C4-2B (cell line): ENCODE measurements at regions not wholly inside any gene's neighbourhood (a gene's known extent, or its start where the extent isn't known, plus 50 kb on each side); places are given as distances from the start of the nearest gene placed in this dataset.

Experiments
- ZFX ChIP-seq: fragments of 450-650 bp; IDR thresholded peaks from 2 replicates; pipeline ENCODE4 v1.6.1; 2017
- TF ChIP-seq, protein P1 (sequence below): fragments of 450-650 bp; conservative IDR thresholded peaks from 2 replicates; pipeline ENCODE4 v1.5.1; 2017; ENCODE audit warnings: mild to moderate bottlenecking

DNA sequence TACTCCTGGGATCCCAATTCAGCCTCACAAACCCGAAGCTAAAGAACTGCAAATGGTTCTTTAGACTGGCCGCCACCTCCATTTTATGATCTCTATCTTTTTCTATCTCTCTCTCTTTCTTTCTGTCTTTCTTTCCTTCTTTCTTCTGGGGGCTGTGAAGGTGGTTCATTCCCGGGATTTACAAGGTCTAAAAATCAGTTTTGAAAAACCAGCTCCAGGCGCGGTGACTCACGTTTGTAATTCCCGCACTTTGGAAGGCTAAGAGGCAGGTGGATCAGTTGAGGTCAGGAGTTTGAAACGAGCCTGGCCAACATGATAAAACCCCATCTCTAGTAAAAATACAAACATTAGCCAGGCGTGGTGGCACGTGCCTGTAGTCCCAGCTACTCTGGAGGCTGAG lies 67.2 kb upstream of the VASH1 start:
- TF ChIP-seq, protein P1, sequence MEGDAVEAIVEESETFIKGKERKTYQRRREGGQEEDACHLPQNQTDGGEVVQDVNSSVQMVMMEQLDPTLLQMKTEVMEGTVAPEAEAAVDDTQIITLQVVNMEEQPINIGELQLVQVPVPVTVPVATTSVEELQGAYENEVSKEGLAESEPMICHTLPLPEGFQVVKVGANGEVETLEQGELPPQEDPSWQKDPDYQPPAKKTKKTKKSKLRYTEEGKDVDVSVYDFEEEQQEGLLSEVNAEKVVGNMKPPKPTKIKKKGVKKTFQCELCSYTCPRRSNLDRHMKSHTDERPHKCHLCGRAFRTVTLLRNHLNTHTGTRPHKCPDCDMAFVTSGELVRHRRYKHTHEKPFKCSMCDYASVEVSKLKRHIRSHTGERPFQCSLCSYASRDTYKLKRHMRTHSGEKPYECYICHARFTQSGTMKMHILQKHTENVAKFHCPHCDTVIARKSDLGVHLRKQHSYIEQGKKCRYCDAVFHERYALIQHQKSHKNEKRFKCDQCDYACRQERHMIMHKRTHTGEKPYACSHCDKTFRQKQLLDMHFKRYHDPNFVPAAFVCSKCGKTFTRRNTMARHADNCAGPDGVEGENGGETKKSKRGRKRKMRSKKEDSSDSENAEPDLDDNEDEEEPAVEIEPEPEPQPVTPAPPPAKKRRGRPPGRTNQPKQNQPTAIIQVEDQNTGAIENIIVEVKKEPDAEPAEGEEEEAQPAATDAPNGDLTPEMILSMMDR: no peak
- no peak for TF ChIP-seq ZFX
